ENCODE measurements at regions not wholly inside any gene's neighbourhood (a gene's known extent, or its start where the extent isn't known, plus 50 kb on each side); places are given as distances from the start of the nearest gene placed in this dataset.

DNA sequence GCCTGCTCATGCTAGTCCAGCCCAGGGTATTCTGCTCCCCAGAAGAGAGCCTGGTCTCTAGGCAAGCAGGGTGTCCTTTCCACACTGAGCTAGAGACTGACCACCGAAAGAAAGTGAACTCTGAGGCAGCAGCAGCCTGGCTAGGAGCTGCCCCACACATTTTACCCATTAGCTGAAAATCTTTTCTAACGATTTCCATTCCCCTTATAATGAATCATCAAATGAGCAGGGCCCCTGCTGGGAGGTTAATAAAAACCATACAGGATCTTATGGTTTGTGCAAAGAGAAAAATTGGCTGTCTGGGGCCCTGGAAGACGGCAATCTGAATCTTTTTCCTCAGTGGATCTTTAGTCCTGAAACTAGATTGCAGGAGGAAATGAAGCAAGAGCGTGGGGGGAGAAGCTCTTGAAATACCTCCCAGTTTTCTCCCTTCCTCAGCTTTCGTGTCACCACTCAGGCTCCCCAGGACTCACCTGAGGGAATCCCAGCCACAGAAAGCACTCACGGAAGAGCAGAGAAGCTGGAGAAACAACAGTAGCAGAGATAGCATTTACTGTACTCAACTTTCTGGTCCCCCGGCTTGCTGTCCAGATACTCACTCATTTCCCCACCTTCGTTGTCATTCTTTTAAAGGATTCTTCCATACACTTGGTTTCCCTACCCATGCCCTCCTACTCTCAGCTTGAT, 74.7 kb upstream of the CD44 start:
- TF ChIP-seq, protein P1, sequence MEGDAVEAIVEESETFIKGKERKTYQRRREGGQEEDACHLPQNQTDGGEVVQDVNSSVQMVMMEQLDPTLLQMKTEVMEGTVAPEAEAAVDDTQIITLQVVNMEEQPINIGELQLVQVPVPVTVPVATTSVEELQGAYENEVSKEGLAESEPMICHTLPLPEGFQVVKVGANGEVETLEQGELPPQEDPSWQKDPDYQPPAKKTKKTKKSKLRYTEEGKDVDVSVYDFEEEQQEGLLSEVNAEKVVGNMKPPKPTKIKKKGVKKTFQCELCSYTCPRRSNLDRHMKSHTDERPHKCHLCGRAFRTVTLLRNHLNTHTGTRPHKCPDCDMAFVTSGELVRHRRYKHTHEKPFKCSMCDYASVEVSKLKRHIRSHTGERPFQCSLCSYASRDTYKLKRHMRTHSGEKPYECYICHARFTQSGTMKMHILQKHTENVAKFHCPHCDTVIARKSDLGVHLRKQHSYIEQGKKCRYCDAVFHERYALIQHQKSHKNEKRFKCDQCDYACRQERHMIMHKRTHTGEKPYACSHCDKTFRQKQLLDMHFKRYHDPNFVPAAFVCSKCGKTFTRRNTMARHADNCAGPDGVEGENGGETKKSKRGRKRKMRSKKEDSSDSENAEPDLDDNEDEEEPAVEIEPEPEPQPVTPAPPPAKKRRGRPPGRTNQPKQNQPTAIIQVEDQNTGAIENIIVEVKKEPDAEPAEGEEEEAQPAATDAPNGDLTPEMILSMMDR (IDR thresholded peaks at IDR 0.05; ENCODE audit: low read depth, low read length, missing input control): no peak
- TF ChIP-seq REST (IDR thresholded peaks at IDR 0.05): no peak
- no peak for TF ChIP-seq MAX (IDR thresholded peaks at IDR 0.05)
- TF ChIP-seq YY1 (IDR thresholded peaks at IDR 0.05): no peak
- no peak for TF ChIP-seq EGR1 (IDR thresholded peaks at IDR 0.05; ENCODE audit: low read depth in 2 of 2)
